ENCODE measurements at regions not wholly inside any gene's neighbourhood (a gene's known extent, or its start where the extent isn't known, plus 50 kb on each side); places are given as distances from the start of the nearest gene placed in this dataset.

GRCh38 chr10:10542477-10542876 lies 475.2 kb upstream of the CELF2 start:
- no peak overlapping the region for H3K4me2 ChIP-seq (ENCODE audit: control insufficient read depth, insufficient read depth)
- 95% methylated on average over 1 of the region's 1 CpG for WGBS (ENCODE audit: insufficient coverage, insufficient replicate concordance, low lambda C conversion rate, missing lambda C conversion rate)
- H3K4me1 ChIP-seq (ENCODE audit: control insufficient read depth, insufficient read depth, low read length), result no peaks in the 10 kb centered on the region
- ATAC-seq (no peak), DNase-seq (ENCODE audit: low read depth, low spot score) (no peak), FAIRE-seq (no peak)
- H3K9me3 ChIP-seq (replicated peaks; ENCODE audit: control insufficient read depth, insufficient read depth, low read length), result no peaks in the 10 kb centered on the region
- H3K9ac ChIP-seq (ENCODE audit: control insufficient read depth, insufficient read depth, low read length), result no peak overlapping the region
- H3K4me3 ChIP-seq, result no peak overlapping the region
- intact Hi-C loops (cut with micrococcal nuclease; ENCODE audit: unreplicated experiment), result no loop called here
- TF ChIP-seq SUPT20H (IDR thresholded peaks at IDR 0.05; ENCODE audit: borderline replicate concordance, control insufficient read depth, low read depth, low read length) (no peak), PKNOX1 (IDR thresholded peaks at IDR 0.05) (no peak), MTA3 (IDR thresholded peaks at IDR 0.05; ENCODE audit: borderline replicate concordance, low read length) (no peak), SREBF2 (IDR thresholded peaks at IDR 0.05; ENCODE audit: low read length) (no peak), ZNF217 (IDR thresholded peaks at IDR 0.05) (no peak), NFYA (IDR thresholded peaks at IDR 0.05; ENCODE audit: borderline replicate concordance, low read depth, low read length) (no peak), EGR1 (IDR thresholded peaks at IDR 0.05; ENCODE audit: borderline replicate concordance in 1 of 2, low read depth in 2 of 2, low read length in 2 of 2) (no peak), NR2F1 (conservative IDR thresholded peaks at IDR 0.05) (no peak), KAT2A (conservative IDR thresholded peaks at IDR 0.05; ENCODE audit: control insufficient read depth, low read depth, low read length) (no peak), ZBTB40 (IDR thresholded peaks at IDR 0.05; ENCODE audit: borderline replicate concordance) (no peak), STAT3 (IDR thresholded peaks at IDR 0.05; ENCODE audit: low read depth, low read length) (no peak), CREB1 (IDR thresholded peaks at IDR 0.05; ENCODE audit: low read depth) (no peak), EP300 (IDR thresholded peaks at IDR 0.05; ENCODE audit: borderline replicate concordance in 1 of 2, control insufficient read depth in 1 of 2, low read depth in 2 of 2, low read length in 2 of 2) (no peak), RB1 (IDR thresholded peaks at IDR 0.05; ENCODE audit: borderline replicate concordance) (no peak), JUNB (IDR thresholded peaks at IDR 0.05) (no peak), KLF5 (IDR thresholded peaks at IDR 0.05; ENCODE audit: partially characterized antibody) (no peak), ZNF24 (IDR thresholded peaks at IDR 0.05) (no peak)
- ChIA-PET SMC1A (ENCODE audit: uncharacterized antibody, unreplicated experiment) (no interaction called here), CTCF (no interaction called here), POLR2A (no interaction called here), RAD21 (ENCODE audit: unreplicated experiment) (no interaction called here)
- H3K27ac ChIP-seq (ENCODE audit: control insufficient read depth, insufficient read depth), result no peak overlapping the region
- H3K36me3 ChIP-seq (ENCODE audit: control insufficient read depth in 2 of 2, insufficient read depth in 2 of 2, low read length in 1 of 2), result no peaks in the 10 kb centered on the region
- H3K79me2 ChIP-seq (ENCODE audit: control insufficient read depth, insufficient read depth, low read length), result no peaks in the 10 kb centered on the region
- H3K27me3 ChIP-seq (replicated peaks in 1 of 2; ENCODE audit: control insufficient read depth in 2 of 2, insufficient read depth in 2 of 2, low read length in 1 of 2), result no peaks in the 10 kb centered on the region
- in situ Hi-C loops (cut with MboI), result no loop called here
- H2AFZ ChIP-seq (ENCODE audit: control insufficient read depth, low read depth, low read length), result no peak overlapping the region
- BruUV-seq (replicated peaks), result no TSS peak
- no peaks in the 10 kb centered on the region for H4K20me1 ChIP-seq (ENCODE audit: control insufficient read depth, insufficient read depth)
